ENCODE measurements at regions not wholly inside any gene's neighbourhood (a gene's known extent, or its start where the extent isn't known, plus 50 kb on each side); places are given as distances from the start of the nearest gene placed in this dataset.

DNA sequence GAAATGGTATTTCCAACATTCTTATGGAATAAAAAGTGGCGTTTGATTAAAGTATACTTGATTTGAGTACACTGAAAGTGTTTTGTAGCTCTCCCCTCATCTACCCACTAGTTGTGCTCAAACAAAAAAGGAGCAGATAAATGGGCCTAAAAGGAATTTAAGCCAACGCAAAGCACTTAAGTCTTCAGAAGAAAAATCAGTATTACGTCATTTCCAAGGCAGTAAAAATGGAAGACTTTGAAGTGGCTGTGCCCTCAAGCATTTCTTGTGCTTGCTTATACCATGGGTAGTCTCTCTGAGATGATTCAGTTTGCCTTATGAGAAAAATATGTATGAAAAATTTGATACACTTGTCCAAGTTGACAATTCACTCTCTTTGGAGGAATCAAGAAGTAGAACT lies 279.9 kb upstream of the CD180 start:
- H3K27me3 ChIP-seq (ENCODE audit: control insufficient read depth in 1 of 2, insufficient read depth in 2 of 2, low read length in 2 of 2): no peaks in the 10 kb centered on the region
- H3K4me3 ChIP-seq (ENCODE audit: low read depth in 1 of 2, low read length in 2 of 2): no peak overlapping the region
- H3K4me1 ChIP-seq (ENCODE audit: control insufficient read depth in 2 of 2, insufficient read depth in 2 of 2, low read length in 1 of 2): no peaks in the 10 kb centered on the region
- no peaks in the 10 kb centered on the region for H3K36me3 ChIP-seq (ENCODE audit: control insufficient read depth in 2 of 2, insufficient read depth in 2 of 2, low read length in 1 of 2)
- 57 to 68% methylated on average over 3 of the region's 3 CpGs for WGBS, 2 donors
- H3K27ac ChIP-seq (ENCODE audit: low read depth in 2 of 2, low read length in 1 of 2): no peak overlapping the region
- H3K9me3 ChIP-seq (ENCODE audit: control insufficient read depth in 2 of 2, insufficient read depth in 1 of 2, low read depth in 1 of 2, low read length in 1 of 2): no peaks in the 10 kb centered on the region

DNA sequence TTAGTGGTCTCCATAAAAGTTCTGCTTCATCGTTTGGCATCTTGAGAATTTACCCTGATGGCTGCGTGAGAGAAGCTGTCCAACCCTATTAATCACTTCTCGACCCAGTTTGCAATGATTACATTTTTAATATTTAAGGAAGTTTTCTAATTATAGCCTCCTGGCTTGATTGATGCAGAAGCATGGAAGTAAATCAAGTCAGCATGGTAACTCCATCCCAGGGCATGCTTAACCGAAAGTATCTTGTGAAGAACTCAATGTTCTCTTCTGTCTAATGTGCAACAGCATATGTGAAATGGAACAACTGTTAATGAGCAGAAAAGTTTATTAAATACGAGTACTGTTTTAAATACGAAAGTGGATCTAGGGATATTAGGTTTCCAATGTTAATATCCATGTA lies 278.9 kb upstream of the CD180 start:
- Histone ChIP-seq H3K9me3 (ENCODE audit: control insufficient read depth in 2 of 2, insufficient read depth in 1 of 2, low read depth in 1 of 2, low read length in 1 of 2) (no peaks in the 10 kb centered on the region), H3K4me3 (ENCODE audit: low read depth in 1 of 2, low read length in 2 of 2) (no peak overlapping the region), H3K4me1 (ENCODE audit: control insufficient read depth in 2 of 2, insufficient read depth in 2 of 2, low read length in 1 of 2) (no peaks in the 10 kb centered on the region), H3K27me3 (ENCODE audit: control insufficient read depth in 1 of 2, insufficient read depth in 2 of 2, low read length in 2 of 2) (no peaks in the 10 kb centered on the region), H3K27ac (ENCODE audit: low read depth in 2 of 2, low read length in 1 of 2) (peak overlapping the region in 1 of 2 donors; percentile 13), H3K36me3 (ENCODE audit: control insufficient read depth in 2 of 2, insufficient read depth in 2 of 2, low read length in 1 of 2) (no peaks in the 10 kb centered on the region)
- WGBS, 2 donors: 74 to 77% methylated on average over 6 of the region's 6 CpGs

DNA sequence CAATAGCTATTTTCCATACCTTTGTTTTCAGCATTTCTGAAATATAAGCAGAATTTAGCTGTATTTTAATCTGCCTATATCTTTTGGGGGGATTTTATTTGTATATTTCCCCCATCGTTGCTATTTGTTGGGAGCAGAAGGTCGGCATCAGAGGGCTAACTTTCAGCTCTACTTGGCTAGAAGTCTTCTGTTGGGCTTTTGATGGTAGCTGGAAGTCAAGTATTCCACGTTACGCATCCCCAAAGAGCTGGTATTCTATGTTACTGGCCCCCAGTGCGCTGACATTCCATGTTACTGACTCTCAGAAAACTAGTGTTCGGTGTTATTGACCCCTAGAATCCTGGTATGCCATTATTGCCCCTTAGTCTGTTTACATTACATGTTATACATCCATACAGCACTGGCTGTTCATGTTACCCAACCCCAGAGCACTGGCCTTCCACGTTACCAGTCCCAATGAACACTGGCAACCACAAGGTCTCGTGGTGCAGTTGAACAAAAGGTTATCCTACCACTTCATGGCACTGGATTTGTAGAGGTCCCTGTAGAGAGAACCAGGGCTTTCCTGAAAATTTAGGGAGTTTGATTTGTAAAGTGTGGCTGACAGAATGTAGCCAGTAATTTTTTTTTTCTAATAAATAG lies 278.1 kb upstream of the CD180 start:
- Histone ChIP-seq H3K36me3 (ENCODE audit: control insufficient read depth in 2 of 2, insufficient read depth in 2 of 2, low read length in 1 of 2) (no peaks in the 10 kb centered on the region), H3K4me3 (ENCODE audit: low read depth in 1 of 2, low read length in 2 of 2) (no peak overlapping the region), H3K27me3 (ENCODE audit: control insufficient read depth in 1 of 2, insufficient read depth in 2 of 2, low read length in 2 of 2) (no peaks in the 10 kb centered on the region), H3K27ac (ENCODE audit: low read depth in 2 of 2, low read length in 1 of 2) (no peak overlapping the region), H3K4me1 (ENCODE audit: control insufficient read depth in 2 of 2, insufficient read depth in 2 of 2, low read length in 1 of 2) (no peaks in the 10 kb centered on the region), H3K9me3 (ENCODE audit: control insufficient read depth in 2 of 2, insufficient read depth in 1 of 2, low read depth in 1 of 2, low read length in 1 of 2) (no peaks in the 10 kb centered on the region)
- WGBS, 2 donors: 84 to 87% methylated on average over 8 of the region's 8 CpGs

DNA sequence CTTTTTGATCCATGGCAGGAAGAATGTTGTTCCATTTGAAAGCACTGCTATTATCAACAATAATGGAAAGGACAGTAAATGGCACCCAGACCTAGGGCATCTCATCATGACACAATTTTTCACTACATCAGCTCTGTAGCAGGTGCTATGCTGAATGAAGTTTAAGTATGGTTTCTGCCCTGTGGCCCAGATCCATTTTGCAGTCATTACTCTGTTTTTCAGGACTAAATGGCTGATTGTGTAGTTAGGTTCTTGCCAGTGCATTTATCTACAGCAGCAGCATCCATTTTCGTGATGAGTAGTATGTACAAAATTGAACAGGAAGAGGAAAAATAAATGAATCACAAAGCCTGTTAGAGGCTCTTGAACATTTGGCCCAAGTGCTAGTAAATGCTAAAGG lies 270.5 kb upstream of the CD180 start:
- Histone ChIP-seq H3K36me3 (ENCODE audit: control insufficient read depth in 2 of 2, insufficient read depth in 2 of 2, low read length in 1 of 2) (no peaks in the 10 kb centered on the region), H3K4me3 (ENCODE audit: low read depth in 1 of 2, low read length in 2 of 2) (no peak overlapping the region), H3K9me3 (ENCODE audit: control insufficient read depth in 2 of 2, insufficient read depth in 1 of 2, low read depth in 1 of 2, low read length in 1 of 2) (no peaks in the 10 kb centered on the region), H3K27ac (ENCODE audit: low read depth in 2 of 2, low read length in 1 of 2) (no peak overlapping the region), H3K27me3 (ENCODE audit: control insufficient read depth in 1 of 2, insufficient read depth in 2 of 2, low read length in 2 of 2) (no peaks in the 10 kb centered on the region), H3K4me1 (ENCODE audit: control insufficient read depth in 2 of 2, insufficient read depth in 2 of 2, low read length in 1 of 2) (no peaks in the 10 kb centered on the region)
- 87 to 88% methylated on average over 1 of the region's 1 CpG for WGBS, 2 donors

DNA sequence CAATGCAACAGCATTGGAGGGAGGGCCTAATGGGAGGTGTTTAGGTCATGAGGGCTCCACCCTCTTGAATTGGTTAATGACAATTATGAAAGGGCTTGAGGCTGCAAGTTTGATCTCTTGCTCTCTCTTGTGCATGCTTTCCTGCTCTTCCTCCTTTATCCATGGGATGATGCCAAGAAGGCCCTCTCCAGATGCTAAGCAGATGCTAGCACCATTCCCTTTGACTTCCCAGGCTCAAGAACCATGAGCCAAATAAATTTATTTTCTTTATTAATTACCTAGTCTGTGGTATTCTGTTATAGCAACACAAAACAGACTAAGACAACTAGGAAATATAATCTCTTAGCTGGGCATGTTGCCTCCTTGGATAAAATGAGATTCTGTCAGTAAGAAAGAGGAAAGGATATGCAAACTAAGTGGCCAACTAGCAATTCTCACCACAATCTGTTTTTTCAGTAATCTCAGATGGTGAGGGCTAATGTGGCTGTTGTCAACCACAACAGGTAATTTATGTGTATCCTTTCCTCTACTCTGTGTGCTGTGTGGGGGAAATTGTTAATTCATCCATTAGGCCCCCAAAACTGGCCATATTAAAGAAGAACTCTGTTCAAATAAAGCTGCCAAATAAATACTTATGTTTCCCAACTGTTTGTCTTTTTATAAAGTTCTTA lies 269.1 kb upstream of the CD180 start:
- no peak overlapping the region for H3K27ac ChIP-seq (ENCODE audit: low read depth in 2 of 2, low read length in 1 of 2)

DNA sequence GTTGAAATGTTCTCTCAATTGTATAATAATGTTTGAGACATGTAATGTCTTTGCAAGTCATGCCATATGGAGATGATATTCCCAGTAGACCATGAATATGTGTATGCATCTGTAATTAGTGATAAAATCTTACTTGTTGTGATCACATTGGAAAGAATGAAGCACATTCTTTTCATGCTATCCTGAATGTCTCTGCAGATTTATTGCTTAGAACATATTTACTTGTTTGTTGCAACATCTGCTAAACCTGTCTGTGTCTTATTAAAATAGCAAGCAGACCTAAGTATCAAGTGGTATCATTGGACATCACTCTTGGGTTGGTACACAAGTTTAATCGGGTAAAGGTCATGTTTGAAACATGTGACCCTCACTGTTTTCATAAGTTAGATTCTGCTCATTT lies 265.5 kb upstream of the CD180 start:
- H3K4me3 ChIP-seq (ENCODE audit: low read depth in 1 of 2, low read length in 2 of 2): no peak overlapping the region
- no peaks in the 10 kb centered on the region for H3K9me3 ChIP-seq (ENCODE audit: control insufficient read depth in 2 of 2, insufficient read depth in 1 of 2, low read depth in 1 of 2, low read length in 1 of 2)
- no peaks in the 10 kb centered on the region for H3K27me3 ChIP-seq (ENCODE audit: control insufficient read depth in 1 of 2, insufficient read depth in 2 of 2, low read length in 2 of 2)
- no peaks in the 10 kb centered on the region for H3K4me1 ChIP-seq (ENCODE audit: control insufficient read depth in 2 of 2, insufficient read depth in 2 of 2, low read length in 1 of 2)
- no peak overlapping the region for H3K27ac ChIP-seq (ENCODE audit: low read depth in 2 of 2, low read length in 1 of 2)
- H3K36me3 ChIP-seq (ENCODE audit: control insufficient read depth in 2 of 2, insufficient read depth in 2 of 2, low read length in 1 of 2): no peaks in the 10 kb centered on the region
- 83 to 92% methylated on average over 1 of the region's 1 CpG for WGBS, 2 donors

More for the DNA sequence above, 269.1 kb upstream of the CD180 start:
- H3K4me3 ChIP-seq (ENCODE audit: low read depth in 1 of 2, low read length in 2 of 2): no peak overlapping the region
- H3K36me3 ChIP-seq (ENCODE audit: control insufficient read depth in 2 of 2, insufficient read depth in 2 of 2, low read length in 1 of 2): no peaks in the 10 kb centered on the region
- no peaks in the 10 kb centered on the region for H3K4me1 ChIP-seq (ENCODE audit: control insufficient read depth in 2 of 2, insufficient read depth in 2 of 2, low read length in 1 of 2)
- H3K9me3 ChIP-seq (ENCODE audit: control insufficient read depth in 2 of 2, insufficient read depth in 1 of 2, low read depth in 1 of 2, low read length in 1 of 2): no peaks in the 10 kb centered on the region
- H3K27me3 ChIP-seq (ENCODE audit: control insufficient read depth in 1 of 2, insufficient read depth in 2 of 2, low read length in 2 of 2): no peaks in the 10 kb centered on the region

DNA sequence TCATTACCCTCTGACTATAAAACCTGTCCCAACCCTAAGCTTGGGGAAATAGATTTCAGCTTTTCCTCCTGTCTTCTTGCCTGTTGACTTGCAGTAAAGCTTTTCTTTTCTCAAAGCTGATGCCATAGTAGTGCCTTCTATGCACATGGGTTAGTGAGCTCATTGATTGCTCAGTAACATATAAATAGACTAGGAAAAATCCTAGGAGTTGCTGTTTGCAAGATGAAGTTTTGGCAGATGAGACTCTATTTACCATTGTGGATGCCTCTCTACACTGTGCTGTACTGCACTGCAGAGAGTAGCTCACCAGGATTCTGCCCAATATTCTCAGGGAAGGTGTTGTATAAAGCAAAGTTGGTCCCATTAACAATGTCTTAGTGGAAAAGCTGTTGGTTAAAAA lies 262.7 kb upstream of the CD180 start:
- no peak overlapping the region for H3K27ac ChIP-seq (ENCODE audit: low read depth in 2 of 2, low read length in 1 of 2)
- no peaks in the 10 kb centered on the region for H3K9me3 ChIP-seq (ENCODE audit: control insufficient read depth in 2 of 2, insufficient read depth in 1 of 2, low read depth in 1 of 2, low read length in 1 of 2)
- H3K4me1 ChIP-seq (ENCODE audit: control insufficient read depth in 2 of 2, insufficient read depth in 2 of 2, low read length in 1 of 2): no peaks in the 10 kb centered on the region
- no peaks in the 10 kb centered on the region for H3K36me3 ChIP-seq (ENCODE audit: control insufficient read depth in 2 of 2, insufficient read depth in 2 of 2, low read length in 1 of 2)
- H3K4me3 ChIP-seq (ENCODE audit: low read depth in 1 of 2, low read length in 2 of 2): no peak overlapping the region
- no peaks in the 10 kb centered on the region for H3K27me3 ChIP-seq (ENCODE audit: control insufficient read depth in 1 of 2, insufficient read depth in 2 of 2, low read length in 2 of 2)

DNA sequence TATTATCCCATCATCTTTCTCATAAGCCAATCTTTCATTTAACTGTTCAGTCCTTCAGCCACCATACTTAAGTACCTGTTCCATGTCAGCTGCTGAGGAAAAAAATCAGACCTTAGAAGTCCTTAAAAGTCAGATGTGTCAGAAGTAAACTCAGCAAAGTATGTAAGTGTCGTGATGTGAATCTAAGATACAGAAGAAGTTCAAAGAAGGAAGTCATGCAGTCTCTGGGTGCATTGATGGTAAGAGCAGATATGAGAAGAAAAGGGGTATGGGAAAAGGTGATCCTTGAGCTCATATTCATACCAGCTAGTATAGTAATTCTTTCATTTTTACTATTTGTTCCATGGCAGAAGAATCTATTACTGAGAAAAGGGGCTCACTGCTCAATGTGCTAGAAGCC lies 259.4 kb upstream of the CD180 start:
- H3K4me3 ChIP-seq (ENCODE audit: low read depth in 1 of 2, low read length in 2 of 2): no peak overlapping the region
- no peaks in the 10 kb centered on the region for H3K4me1 ChIP-seq (ENCODE audit: control insufficient read depth in 2 of 2, insufficient read depth in 2 of 2, low read length in 1 of 2)
- no peaks in the 10 kb centered on the region for H3K27me3 ChIP-seq (ENCODE audit: control insufficient read depth in 1 of 2, insufficient read depth in 2 of 2, low read length in 2 of 2)
- no peaks in the 10 kb centered on the region for H3K9me3 ChIP-seq (ENCODE audit: control insufficient read depth in 2 of 2, insufficient read depth in 1 of 2, low read depth in 1 of 2, low read length in 1 of 2)
- no peaks in the 10 kb centered on the region for H3K36me3 ChIP-seq (ENCODE audit: control insufficient read depth in 2 of 2, insufficient read depth in 2 of 2, low read length in 1 of 2)
- no peak overlapping the region for H3K27ac ChIP-seq (ENCODE audit: low read depth in 2 of 2, low read length in 1 of 2)
- WGBS, 2 donors: 75 to 89% methylated on average over 1 of the region's 1 CpG

DNA sequence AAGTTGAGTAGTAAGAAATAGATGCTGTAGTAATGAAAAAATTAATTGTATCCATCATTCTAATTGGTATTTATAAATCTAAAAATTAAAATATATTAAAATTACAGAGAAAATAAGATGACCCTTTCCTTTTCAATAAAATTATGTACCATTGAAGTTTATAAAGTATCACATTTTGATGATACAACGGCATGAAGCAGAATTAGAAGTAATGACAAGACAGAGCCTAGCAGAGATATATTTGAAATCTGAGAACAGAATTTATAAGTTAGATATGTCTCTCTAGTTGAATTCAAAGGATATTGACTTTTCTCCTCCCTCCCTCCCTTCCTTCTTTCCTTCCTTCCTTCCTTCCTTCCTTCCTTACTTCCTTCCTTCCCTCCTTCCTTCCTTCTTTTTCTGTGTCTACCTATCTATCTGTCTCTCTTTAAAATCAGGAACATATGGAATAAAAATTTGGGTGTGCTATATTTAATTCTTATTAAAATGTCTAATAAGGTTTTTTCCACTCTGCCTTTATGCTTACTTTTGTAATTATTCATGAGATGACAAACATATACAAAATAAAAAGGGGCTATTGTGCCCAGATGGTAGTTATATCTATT lies 258.5 kb upstream of the CD180 start:
- Histone ChIP-seq H3K4me1 (ENCODE audit: control insufficient read depth in 2 of 2, insufficient read depth in 2 of 2, low read length in 1 of 2) (no peaks in the 10 kb centered on the region), H3K4me3 (ENCODE audit: low read depth in 1 of 2, low read length in 2 of 2) (no peak overlapping the region), H3K36me3 (ENCODE audit: control insufficient read depth in 2 of 2, insufficient read depth in 2 of 2, low read length in 1 of 2) (no peaks in the 10 kb centered on the region), H3K27ac (ENCODE audit: low read depth in 2 of 2, low read length in 1 of 2) (no peak overlapping the region), H3K9me3 (ENCODE audit: control insufficient read depth in 2 of 2, insufficient read depth in 1 of 2, low read depth in 1 of 2, low read length in 1 of 2) (no peaks in the 10 kb centered on the region), H3K27me3 (ENCODE audit: control insufficient read depth in 1 of 2, insufficient read depth in 2 of 2, low read length in 2 of 2) (no peaks in the 10 kb centered on the region)
- WGBS, 2 donors: 92 to 97% methylated on average over 1 of the region's 1 CpG
